Ishikawa (cell line): ENCODE measurements at regions not wholly inside any gene's neighbourhood (a gene's known extent, or its start where the extent isn't known, plus 50 kb on each side); places are given as distances from the start of the nearest gene placed in this dataset.

ENCODE experiments used
- CEBPB ChIP-seq: IDR thresholded peaks from 2 replicates; pipeline ENCODE4 v1.6.1; 2012
- CREB1 ChIP-seq: IDR thresholded peaks from 2 replicates; pipeline ENCODE4 v1.6.1; 2012; ENCODE audit warnings: low read depth
- EGR1 ChIP-seq: IDR thresholded peaks from 2 replicates; pipeline ENCODE4 v1.6.1; 2012
- EP300 ChIP-seq: IDR thresholded peaks from 2 replicates; pipeline ENCODE4 v1.6.1; 2012; ENCODE audit warnings: borderline replicate concordance
- FOXM1 ChIP-seq: IDR thresholded peaks from 2 replicates; pipeline ENCODE4 v1.6.1; 2012; ENCODE audit warnings: low read depth, borderline replicate concordance
- MAX ChIP-seq: IDR thresholded peaks from 2 replicates; pipeline ENCODE4 v1.6.1; 2012
- NFIC ChIP-seq: IDR thresholded peaks from 2 replicates; pipeline ENCODE4 v1.6.1; 2012
- RAD21 ChIP-seq: IDR thresholded peaks from 2 replicates; pipeline ENCODE4 v1.6.1; 2012; ENCODE audit warnings: low read depth
- REST ChIP-seq: IDR thresholded peaks from 2 replicates; pipeline ENCODE4 v1.6.1; 2012; ENCODE audit warnings: low read depth, mild to moderate bottlenecking
- TAF1 ChIP-seq: IDR thresholded peaks from 2 replicates; pipeline ENCODE4 v1.6.1; 2012; ENCODE audit warnings: low read depth, mild to moderate bottlenecking
- TCF12 ChIP-seq: IDR thresholded peaks from 2 replicates; pipeline ENCODE4 v1.6.1; 2012; ENCODE audit warnings: low read depth
- TEAD4 ChIP-seq: IDR thresholded peaks from 2 replicates; pipeline ENCODE4 v1.6.1; 2012
- USF1 ChIP-seq: IDR thresholded peaks from 2 replicates; pipeline ENCODE4 v1.6.1; 2012
- YY1 ChIP-seq: IDR thresholded peaks from 2 replicates; pipeline ENCODE4 v1.6.1; 2012; ENCODE audit warnings: low read depth
- ZBTB7A ChIP-seq: IDR thresholded peaks from 2 replicates; pipeline ENCODE4 v1.6.1; 2012; ENCODE audit warnings: low read depth

- TF ChIP-seq TCF12: no peak
- no peak for TF ChIP-seq CEBPB
- TF ChIP-seq EP300: no peak
- TF ChIP-seq YY1: no peak
- no peak for TF ChIP-seq REST
- no peak for TF ChIP-seq TEAD4
- no peak for TF ChIP-seq TAF1
- TF ChIP-seq NFIC: no peak
- TF ChIP-seq FOXM1: no peak
- TF ChIP-seq CREB1: no peak
- no peak for TF ChIP-seq USF1
- TF ChIP-seq RAD21: no peak
- TF ChIP-seq ZBTB7A: no peak
- no peak for TF ChIP-seq EGR1
- TF ChIP-seq MAX: no peak
Measured at GRCh38 chr11:97202613-97203292, 812.9 kb downstream of the JRKL start.

GRCh38 chr11:97218011-97218410 is 828.2 kb downstream of the JRKL start:
- no peak for TF ChIP-seq FOXM1
- TF ChIP-seq TCF12: no peak
- no peak for TF ChIP-seq REST
- no peak for TF ChIP-seq CEBPB
- TF ChIP-seq USF1: no peak
- TF ChIP-seq YY1: no peak
- no peak for TF ChIP-seq ZBTB7A
- TF ChIP-seq MAX: no peak
- TF ChIP-seq EGR1: no peak
- TF ChIP-seq EP300: no peak

GRCh38 chr11:97223647-97224046 is 833.8 kb downstream of the JRKL start:
- TF ChIP-seq RAD21: no peak
- TF ChIP-seq FOXM1: no peak
- no peak for TF ChIP-seq CREB1
- no peak for TF ChIP-seq NFIC
- no peak for TF ChIP-seq ZBTB7A
- no peak for TF ChIP-seq CEBPB
- no peak for TF ChIP-seq TEAD4
- no peak for TF ChIP-seq YY1
- TF ChIP-seq TAF1: no peak
- TF ChIP-seq TCF12: no peak

GRCh38 chr11:97224396-97224795 is 834.6 kb downstream of the JRKL start:
- TF ChIP-seq CEBPB (no peak), YY1 (no peak), TAF1 (no peak), TEAD4 (no peak)

GRCh38 chr11:97225794-97226193 is 836.0 kb downstream of the JRKL start:
- TF ChIP-seq REST (no peak), CEBPB (no peak), TAF1 (no peak), YY1 (no peak), EP300 (no peak), RAD21 (no peak), EGR1 (no peak), CREB1 (no peak), USF1 (no peak), ZBTB7A (no peak), TCF12 (no peak), NFIC (no peak), FOXM1 (no peak)
